SU-DHL-6 (cell line): ENCODE measurements at regions not wholly inside any gene's neighbourhood (a gene's known extent, or its start where the extent isn't known, plus 50 kb on each side); places are given as distances from the start of the nearest gene placed in this dataset.

Experiments used
- EZH2phosphoT487 ChIP-seq: fragments of 200-600 bp; sonication (generic), shearing (Covaris generic); conservative IDR thresholded peaks from 2 replicates; pipeline ENCODE4 v1.6.1; 2018; ENCODE audit warnings: mild to moderate bottlenecking, antibody characterized with exemption, low read length, moderate library complexity, mixed read lengths
- TF ChIP-seq, protein P1 (sequence below): fragments of 200-600 bp; sonication (generic); IDR thresholded peaks from one replicate; pipeline ENCODE4 v1.5.1; 2017; ENCODE audit warnings: antibody characterized with exemption, mild to moderate bottlenecking, low read length, moderate library complexity; ENCODE audit not compliant: insufficient read depth, poor library complexity, severe bottlenecking

DNA sequence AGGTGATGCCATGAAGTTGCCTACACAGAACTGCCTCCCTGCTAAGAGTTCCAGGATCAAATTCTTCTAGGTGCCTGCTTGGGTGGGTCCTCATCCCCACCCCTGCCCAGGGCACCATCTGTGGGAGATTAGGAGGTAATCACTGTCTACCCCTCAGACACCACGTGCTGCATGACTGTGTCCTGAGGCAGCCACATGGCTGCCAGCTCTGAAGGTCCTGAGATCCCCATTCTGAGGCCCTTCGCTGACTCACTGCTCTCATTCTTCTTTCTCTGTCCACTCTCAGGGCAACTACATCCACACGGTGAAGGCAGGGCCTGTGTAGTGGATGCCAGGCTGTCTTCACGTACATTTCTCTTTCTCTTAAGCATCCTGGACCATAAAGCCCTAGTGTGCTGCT, 222.9 kb upstream of the ANKRD55 start:
- TF ChIP-seq, protein P1, sequence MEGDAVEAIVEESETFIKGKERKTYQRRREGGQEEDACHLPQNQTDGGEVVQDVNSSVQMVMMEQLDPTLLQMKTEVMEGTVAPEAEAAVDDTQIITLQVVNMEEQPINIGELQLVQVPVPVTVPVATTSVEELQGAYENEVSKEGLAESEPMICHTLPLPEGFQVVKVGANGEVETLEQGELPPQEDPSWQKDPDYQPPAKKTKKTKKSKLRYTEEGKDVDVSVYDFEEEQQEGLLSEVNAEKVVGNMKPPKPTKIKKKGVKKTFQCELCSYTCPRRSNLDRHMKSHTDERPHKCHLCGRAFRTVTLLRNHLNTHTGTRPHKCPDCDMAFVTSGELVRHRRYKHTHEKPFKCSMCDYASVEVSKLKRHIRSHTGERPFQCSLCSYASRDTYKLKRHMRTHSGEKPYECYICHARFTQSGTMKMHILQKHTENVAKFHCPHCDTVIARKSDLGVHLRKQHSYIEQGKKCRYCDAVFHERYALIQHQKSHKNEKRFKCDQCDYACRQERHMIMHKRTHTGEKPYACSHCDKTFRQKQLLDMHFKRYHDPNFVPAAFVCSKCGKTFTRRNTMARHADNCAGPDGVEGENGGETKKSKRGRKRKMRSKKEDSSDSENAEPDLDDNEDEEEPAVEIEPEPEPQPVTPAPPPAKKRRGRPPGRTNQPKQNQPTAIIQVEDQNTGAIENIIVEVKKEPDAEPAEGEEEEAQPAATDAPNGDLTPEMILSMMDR: no peak
- no peak for TF ChIP-seq EZH2phosphoT487
